H1 (cell line): ENCODE measurements at regions not wholly inside any gene's neighbourhood (a gene's known extent, or its start where the extent isn't known, plus 50 kb on each side); places are given as distances from the start of the nearest gene placed in this dataset.

Source experiments
- CTCF ChIA-PET: fragments of 300-600 bp; sonication (Branson Sonifier 250); formaldehyde crosslinking; loops from one replicate; lab custom pipeline; 2021; ENCODE audit not compliant: partially characterized antibody; lab: Charles Lee
- POLR2A ChIA-PET: fragments of 300-600 bp; sonication (Branson Sonifier 250); formaldehyde crosslinking; loops from one replicate; lab custom pipeline; 2021; ENCODE audit warnings: inconsistent platforms; ENCODE audit not compliant: partially characterized antibody; lab: Charles Lee
- DNase-seq, 2 experiments: peaks; one replicate each; pipeline versions ENCODE4 v3.0.0 to v3.0.0-alpha.2; 2010 to 2022; ENCODE audit warnings: low spot score in 2 of 2, low read depth in 1 of 2, mixed read lengths in 1 of 2
- FAIRE-seq: peaks from 2 replicates; lab custom pipeline; 2011; peaks lifted over from hg19 to GRCh38; lab: Jason Lieb, UNC
- H2AFZ ChIP-seq: 2 replicates; pipeline ENCODE4 v1.8.1; 2012; ENCODE audit warnings: low read length, inconsistent platforms
- H2AK5ac ChIP-seq: 2 replicates; pipeline ENCODE4 v1.6.1; 2013; ENCODE audit warnings: low read depth, low read length
- H2BK120ac ChIP-seq: replicated peaks from 2 replicates; pipeline ENCODE3; 2013; ENCODE audit warnings: low read depth, low read length, inconsistent platforms
- H2BK12ac ChIP-seq: 2 replicates; pipeline ENCODE4 v1.6.1; 2013; ENCODE audit warnings: low read depth, low read length
- H2BK15ac ChIP-seq: 2 replicates; pipeline ENCODE4 v1.6.1; 2013; ENCODE audit warnings: low read length
- H2BK20ac ChIP-seq: 2 replicates; pipeline ENCODE4 v1.6.1; 2013; ENCODE audit warnings: low read length
- H2BK5ac ChIP-seq: 2 replicates; pipeline ENCODE4 v1.6.1; 2013; ENCODE audit warnings: low read depth, low read length
- H3K14ac ChIP-seq: 2 replicates; pipeline ENCODE4 v1.6.1; 2013; ENCODE audit warnings: inconsistent platforms; ENCODE audit not compliant: insufficient read length
- H3K18ac ChIP-seq: 2 replicates; pipeline ENCODE4 v1.6.1; 2013; ENCODE audit warnings: low read length; ENCODE audit errors: extremely low read depth
- H3K23ac ChIP-seq: 2 replicates; pipeline ENCODE4 v1.6.1; 2013; ENCODE audit warnings: inconsistent platforms; ENCODE audit not compliant: insufficient read length
- H3K23me2 ChIP-seq: 2 replicates; pipeline ENCODE4 v1.6.1; 2013; ENCODE audit warnings: low read depth, low read length
- H3K27ac ChIP-seq: 2 replicates; pipeline ENCODE4 v1.6.1; 2011; ENCODE audit warnings: low read depth, low read length, inconsistent platforms
- H3K27me3 ChIP-seq, 4 experiments: replicated peaks in 1 of 4; 1 replicate in 1 of 4; 2 replicates in 3 of 4; pipeline versions ENCODE4 v1.6.1 to v1.8.1; 2011 to 2013; ENCODE audit warnings: low read length in 3 of 4, mild to moderate bottlenecking in 3 of 4, inconsistent platforms in 2 of 4, mixed read lengths in 2 of 4, moderate library complexity in 1 of 4; ENCODE audit not compliant: control insufficient read depth in 3 of 4, insufficient read depth in 3 of 4; ENCODE audit errors: extremely low read depth in 1 of 4
- H3K36me3 ChIP-seq, 4 experiments: 2 replicates each; pipeline versions ENCODE4 v1.6.1 to v1.8.1; 2011 to 2013; ENCODE audit warnings: mild to moderate bottlenecking in 4 of 4, low read length in 3 of 4, moderate library complexity in 2 of 4, control low read depth in 1 of 4, inconsistent platforms in 1 of 4; ENCODE audit not compliant: insufficient read depth in 4 of 4, control insufficient read depth in 2 of 4
- H3K4ac ChIP-seq: replicated peaks from 2 replicates; pipeline ENCODE3; 2013; ENCODE audit warnings: low read length, low read depth, mixed read lengths, inconsistent platforms; ENCODE audit not compliant: insufficient read length
- H3K4me1 ChIP-seq, 4 experiments: replicated peaks in 1 of 4; 1 replicate in 1 of 4; 2 replicates in 3 of 4; pipeline versions ENCODE4 v1.6.1 to v1.8.1; 2011 to 2013; ENCODE audit warnings: low read length in 3 of 4, inconsistent platforms in 2 of 4, mixed read lengths in 1 of 4; ENCODE audit not compliant: insufficient read depth in 4 of 4, control insufficient read depth in 3 of 4
- H3K4me2 ChIP-seq, 2 experiments: 2 replicates each; pipeline versions ENCODE4 v1.6.1 to v1.8.1; 2011 to 2013; ENCODE audit warnings: low read depth in 2 of 2, low read length in 2 of 2, control low read depth in 1 of 2, inconsistent platforms in 1 of 2, mild to moderate bottlenecking in 1 of 2; ENCODE audit not compliant: insufficient read depth in 1 of 2
- H3K4me3 ChIP-seq, 4 experiments: fragments of 200-600, 300-600 bp in 1 of 4; sonication (generic), shearing (Covaris generic), sonication (Bioruptor Twin) in 1 of 4; 2 replicates each; pipeline versions ENCODE4 v1.5.1 to v1.8.1; 2011 to 2016; ENCODE audit warnings: low read length in 4 of 4, low read depth in 3 of 4, control low read depth in 2 of 4, inconsistent platforms in 2 of 4, mild to moderate bottlenecking in 2 of 4, mixed read lengths in 1 of 4, moderate library complexity in 1 of 4; ENCODE audit not compliant: insufficient read depth in 2 of 4; ENCODE audit errors: extremely low read depth in 1 of 4
- H3K56ac ChIP-seq: replicated peaks from 2 replicates; pipeline ENCODE3; 2013; ENCODE audit warnings: low read depth, mild to moderate bottlenecking, mixed read lengths, low read length, inconsistent platforms; ENCODE audit not compliant: insufficient read length
- H3K79me1 ChIP-seq: 2 replicates; pipeline ENCODE4 v1.6.1; 2013; ENCODE audit warnings: low read depth, low read length, control low read depth
- H3K79me2 ChIP-seq, 2 experiments: 2 replicates each; pipeline versions ENCODE4 v1.6.1 to v1.8.1; 2012 to 2013; ENCODE audit warnings: low read length in 2 of 2, mild to moderate bottlenecking in 2 of 2, inconsistent platforms in 1 of 2; ENCODE audit not compliant: insufficient read depth in 2 of 2, control insufficient read depth in 1 of 2
- H3K9ac ChIP-seq, 4 experiments: replicated peaks in 1 of 4; 1 replicate in 1 of 4; 2 replicates in 3 of 4; pipeline versions ENCODE4 v1.6.1 to v1.8.1; 2011 to 2013; ENCODE audit warnings: low read depth in 3 of 4, low read length in 3 of 4, control low read depth in 2 of 4, mild to moderate bottlenecking in 2 of 4, moderate library complexity in 2 of 4, inconsistent platforms in 1 of 4; ENCODE audit errors: extremely low read depth in 1 of 4
- H3K9me3 ChIP-seq, 2 experiments: 2 replicates each; pipeline versions ENCODE4 v1.6.1 to v1.8.1; 2012 to 2013; ENCODE audit warnings: mild to moderate bottlenecking in 2 of 2, moderate library complexity in 2 of 2, control low read depth in 1 of 2, inconsistent platforms in 1 of 2, low read depth in 1 of 2, low read length in 1 of 2, mixed read lengths in 1 of 2; ENCODE audit not compliant: insufficient read depth in 2 of 2
- H4K20me1 ChIP-seq, 2 experiments: replicated peaks in 1 of 2; 2 replicates each; pipeline versions ENCODE3 to v1.8.1; 2011 to 2013; ENCODE audit warnings: inconsistent platforms in 2 of 2, low read length in 2 of 2, mild to moderate bottlenecking in 1 of 2; ENCODE audit not compliant: insufficient read depth in 2 of 2, control insufficient read depth in 1 of 2
- H4K5ac ChIP-seq: 2 replicates; pipeline ENCODE4 v1.6.1; 2013; ENCODE audit warnings: low read length, low read depth, mixed read lengths, inconsistent platforms; ENCODE audit not compliant: insufficient read length
- H4K8ac ChIP-seq: 2 replicates; pipeline ENCODE4 v1.8.0; 2013; ENCODE audit warnings: mild to moderate bottlenecking, moderate library complexity, low read length, inconsistent platforms; ENCODE audit not compliant: insufficient read depth; ENCODE audit errors: extremely low read depth
- H4K91ac ChIP-seq: replicated peaks from 2 replicates; pipeline ENCODE3; 2013; ENCODE audit warnings: low read length, mixed read lengths, inconsistent platforms; ENCODE audit not compliant: insufficient read length
- ASH2L ChIP-seq: fragments of 200-600, 300-600 bp; sonication (generic); IDR thresholded peaks from one replicate; pipeline ENCODE4 v1.7.1; 2017; ENCODE audit warnings: low read length
- CEBPB ChIP-seq: IDR thresholded peaks from 2 replicates; pipeline ENCODE4 v1.6.1; 2012; ENCODE audit warnings: low read depth, low read length
- CHD2 ChIP-seq: IDR thresholded peaks from 2 replicates; pipeline ENCODE4 v1.6.1; 2012; ENCODE audit warnings: low read length, improper control_type of control experiment
- CREB1 ChIP-seq: IDR thresholded peaks from 2 replicates; pipeline ENCODE4 v1.6.1; 2012; ENCODE audit warnings: inconsistent platforms
- CTBP2 ChIP-seq: IDR thresholded peaks from 2 replicates; pipeline ENCODE4 v1.7.0; 2011; ENCODE audit warnings: borderline replicate concordance, mild to moderate bottlenecking, moderate library complexity, mixed read lengths, low read length; ENCODE audit not compliant: insufficient read depth, insufficient read length
- GTF2F1 ChIP-seq: IDR thresholded peaks from 2 replicates; pipeline ENCODE4 v1.6.1; 2012; ENCODE audit warnings: low read depth, low read length, improper control_type of control experiment, borderline replicate concordance
- KDM1A ChIP-seq: fragments of 200-600, 300-600 bp; sonication (generic); IDR thresholded peaks from 2 replicates; pipeline ENCODE4 v1.7.1; 2016; ENCODE audit warnings: mild to moderate bottlenecking, low read length, borderline replicate concordance
- MAFK ChIP-seq: IDR thresholded peaks from 2 replicates; pipeline ENCODE4 v1.6.1; 2012; ENCODE audit warnings: low read depth, mild to moderate bottlenecking, improper control_type of control experiment, low read length
- POLR2A ChIP-seq, 2 experiments: IDR thresholded peaks; 1 replicate in 1 of 2; 2 replicates in 1 of 2; pipeline ENCODE4 v1.6.1; 2011; ENCODE audit warnings: low read depth in 2 of 2, low read length in 2 of 2, mild to moderate bottlenecking in 2 of 2; ENCODE audit errors: control extremely low read depth in 1 of 2
- SIN3A ChIP-seq, 2 experiments: IDR thresholded peaks in 1 of 2; conservative IDR thresholded peaks in 1 of 2; 2 replicates each; pipeline ENCODE4 v1.6.1; 2011 to 2012; ENCODE audit warnings: low read length in 2 of 2, improper control_type of control experiment in 1 of 2, low read depth in 1 of 2, mild to moderate bottlenecking in 1 of 2
- SP1 ChIP-seq: IDR thresholded peaks from 2 replicates; pipeline ENCODE4 v1.6.1; 2011; ENCODE audit warnings: low read depth, low read length
- SP4 ChIP-seq: IDR thresholded peaks from 2 replicates; pipeline ENCODE4 v1.6.1; 2012; ENCODE audit warnings: low read length, inconsistent platforms
- TAF1 ChIP-seq: IDR thresholded peaks from 2 replicates; pipeline ENCODE4 v1.6.1; 2011; ENCODE audit warnings: mild to moderate bottlenecking, low read depth, low read length
- TBP ChIP-seq: IDR thresholded peaks from 2 replicates; pipeline ENCODE4 v1.6.1; 2011; ENCODE audit warnings: low read depth, low read length, improper control_type of control experiment
- TCF12 ChIP-seq: IDR thresholded peaks from 2 replicates; pipeline ENCODE4 v1.6.1; 2011; ENCODE audit warnings: low read depth, mild to moderate bottlenecking, low read length
- WGBS, 2 experiments: shearing (Covaris generic) in 1 of 2; methylation state at CpG; one replicate each; pipeline versions ENCODE4 v1.1.6 to v1.1.7; 2013 to 2015; ENCODE audit warnings: low lambda C conversion rate in 2 of 2, mixed read lengths in 2 of 2, inconsistent platforms in 1 of 2, low coverage in 1 of 2, missing lambda C conversion rate in 1 of 2; ENCODE audit not compliant: insufficient replicate concordance in 2 of 2, insufficient coverage in 1 of 2, insufficient read length in 1 of 2; ENCODE audit errors: extremely low coverage in 1 of 2, missing lambda C conversion rate in 1 of 2; 5-methylcytosine and 5-hydroxymethylcytosine counted together
- TF ChIP-seq, protein P1 (sequence below): IDR thresholded peaks from 2 replicates; pipeline ENCODE4 v1.6.1; 2011; ENCODE audit warnings: low read length, improper control_type of control experiment

DNA sequence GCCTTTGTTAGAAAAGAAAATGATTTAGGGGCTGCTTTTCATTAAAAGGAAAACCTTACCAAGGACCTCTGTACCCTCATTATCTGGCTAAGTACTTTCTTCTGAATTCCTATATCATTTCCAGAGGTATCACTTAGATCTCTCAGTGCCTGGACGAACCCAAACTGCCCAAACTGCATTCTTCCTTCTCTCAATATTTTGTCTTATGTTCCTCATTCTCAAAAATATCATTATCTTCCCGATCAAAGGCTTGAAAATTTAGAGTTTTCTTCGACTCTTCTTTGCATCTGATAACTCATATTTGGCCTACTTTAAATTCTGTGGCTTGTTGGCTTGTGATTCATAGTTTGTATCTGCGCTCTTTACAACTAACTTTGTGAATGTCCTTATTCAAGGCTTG, 136.7 kb upstream of the TAF11L2 start:
- Histone ChIP-seq H3K27me3 (no peaks in the 10 kb centered on the region), H2BK12ac (no peak overlapping the region), H3K56ac (no peak overlapping the region), H2BK20ac (no peak overlapping the region), H3K79me2 (no peaks in the 10 kb centered on the region), H3K9me3 (0 out of 4 replicates have a peak, but pooled peaks cover 0 to 5% of the 10 kb centered on the region in 2 experiments), H4K8ac (no peak overlapping the region), H3K18ac (no peak overlapping the region), H2AK5ac (no peak overlapping the region), H3K23ac (no peak overlapping the region), H2BK120ac (no peak overlapping the region), H3K79me1 (no peaks in the 10 kb centered on the region), H3K4ac (no peak overlapping the region), H3K36me3 (no peaks in the 10 kb centered on the region), H3K4me1 (peaks cover 0 to 8% (median 0%) of the 10 kb centered on the region in 4 experiments; a peak in 1 of 7 replicates), H4K20me1 (no peaks in the 10 kb centered on the region), H3K4me2 (no peak overlapping the region), H3K14ac (no peak overlapping the region), H2AFZ (no peak overlapping the region), H2BK15ac (no peak overlapping the region), H2BK5ac (no peak overlapping the region), H3K23me2 (no peaks in the 10 kb centered on the region), H3K4me3 (no peak overlapping the region), H4K5ac (no peak overlapping the region), H3K27ac (no peak overlapping the region), H4K91ac (no peak overlapping the region), H3K9ac (no peak overlapping the region)
- ChIA-PET CTCF (no interaction called here), POLR2A (no interaction called here)
- FAIRE-seq (no peak), DNase-seq (no peak)
- WGBS, 2 experiments = 88% methylated on average over 4 of the region's 4 CpGs; no CpG with 5 or more reads in 1 of the 2 experiments
- TF ChIP-seq SP4 = no peak
- TF ChIP-seq ASH2L = no peak
- no peak for TF ChIP-seq POLR2A (IDR thresholded peaks at IDR 0.05; ENCODE audit: control extremely low read depth in 1 of 2, low read depth in 2 of 2, low read length in 2 of 2)
- no peak for TF ChIP-seq CHD2
- TF ChIP-seq, protein P1, sequence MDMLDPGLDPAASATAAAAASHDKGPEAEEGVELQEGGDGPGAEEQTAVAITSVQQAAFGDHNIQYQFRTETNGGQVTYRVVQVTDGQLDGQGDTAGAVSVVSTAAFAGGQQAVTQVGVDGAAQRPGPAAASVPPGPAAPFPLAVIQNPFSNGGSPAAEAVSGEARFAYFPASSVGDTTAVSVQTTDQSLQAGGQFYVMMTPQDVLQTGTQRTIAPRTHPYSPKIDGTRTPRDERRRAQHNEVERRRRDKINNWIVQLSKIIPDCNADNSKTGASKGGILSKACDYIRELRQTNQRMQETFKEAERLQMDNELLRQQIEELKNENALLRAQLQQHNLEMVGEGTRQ = no peak
- TF ChIP-seq TBP = no peak
- no peak for TF ChIP-seq CEBPB
- no peak for TF ChIP-seq TAF1
- TF ChIP-seq CTBP2 = no peak
- TF ChIP-seq KDM1A = no peak
- no peak for TF ChIP-seq MAFK
- TF ChIP-seq SP1 = no peak
- TF ChIP-seq GTF2F1 = no peak
- TF ChIP-seq CREB1 = no peak
- TF ChIP-seq SIN3A (conservative IDR thresholded peaks at IDR 0.05 in 1 of 2, IDR thresholded peaks at IDR 0.05 in 1 of 2; ENCODE audit: low read depth in 1 of 2, low read length in 2 of 2) = no peak
- TF ChIP-seq TCF12 = no peak
